COLO668 (cell line): ENCODE measurements at regions not wholly inside any gene's neighbourhood (a gene's known extent, or its start where the extent isn't known, plus 50 kb on each side); places are given as distances from the start of the nearest gene placed in this dataset.
"Not testable (repeated sequence)": the region's sequence is repeated elsewhere in the genome, so short reads cannot be mapped to it uniquely, and the experiment has no call there.

Source experiments
- DNase-seq: peaks from one replicate; lab custom pipeline; 2025; ENCODE audit not compliant: unreplicated experiment; lab: John Stamatoyannopoulos, UW

DNA sequence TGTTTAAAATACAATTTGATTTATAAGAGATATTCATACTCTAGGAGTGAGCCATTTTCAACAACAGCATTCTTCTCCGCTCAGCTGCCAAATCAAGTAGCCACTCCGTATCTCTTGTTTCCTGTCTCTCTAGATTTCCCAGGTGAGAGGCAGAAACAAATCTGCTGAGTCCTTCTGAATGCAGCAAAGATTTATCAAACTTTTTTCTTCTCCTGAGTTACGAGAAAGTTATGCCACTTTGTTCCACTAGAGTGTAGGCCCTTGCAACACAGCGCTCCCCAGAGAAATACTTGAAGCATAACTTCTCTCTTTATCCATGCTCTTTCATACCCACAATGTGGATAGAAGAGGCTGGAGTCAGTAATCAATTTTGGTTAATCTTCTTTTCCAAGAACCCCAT is 1960.8 kb downstream of the OLFM4 start:
- no peak for DNase-seq

- no peak for DNase-seq
Observed at GRCh38 chr13:54999399-54999907, 1970.8 kb downstream of the OLFM4 start.

- DNase-seq, result no peak
Observed at GRCh38 chr13:55000043-55000442, 1971.4 kb downstream of the OLFM4 start.

DNA sequence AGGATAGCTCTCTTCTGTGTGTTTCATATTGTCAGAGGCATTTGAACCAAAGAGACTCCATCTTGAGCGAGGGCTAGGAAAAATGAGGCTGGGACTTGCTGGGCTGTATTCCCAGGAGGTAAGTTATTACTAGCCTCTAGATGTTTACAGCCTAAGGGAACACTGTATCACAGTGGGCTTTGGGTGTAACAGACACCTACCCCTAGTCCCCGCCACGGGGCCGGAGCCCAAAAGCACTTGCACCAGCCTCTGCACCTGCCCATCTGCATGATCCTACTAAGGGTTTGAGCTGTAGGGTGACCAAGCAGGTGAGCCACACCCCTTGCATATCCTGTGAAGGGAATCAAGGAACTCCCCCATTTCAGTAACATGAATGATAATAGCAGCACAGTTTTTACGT is 1972.2 kb downstream of the OLFM4 start:
- DNase-seq, result no peak

- no peak for DNase-seq
Observed at GRCh38 chr13:55001881-55002280, 1973.3 kb downstream of the OLFM4 start.

DNA sequence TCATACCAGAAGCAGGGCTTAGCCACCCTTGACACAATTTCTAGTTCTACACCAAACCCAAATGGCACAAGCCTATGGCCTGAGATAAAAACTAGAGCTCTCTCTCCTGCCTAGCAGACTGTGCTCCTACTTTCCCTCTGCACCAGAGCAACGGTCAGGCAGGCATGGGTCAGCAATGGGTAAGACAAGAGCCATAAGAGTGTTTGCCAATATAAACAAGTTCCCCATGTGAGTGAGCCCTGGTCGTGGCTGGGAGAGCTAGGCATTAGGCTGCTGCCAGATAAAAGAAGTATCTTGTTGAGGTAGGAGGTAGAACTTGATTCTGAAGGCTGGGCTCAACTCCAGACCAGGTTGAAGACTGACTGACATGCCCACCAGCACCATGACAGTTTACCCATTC is 1979.1 kb downstream of the OLFM4 start:
- DNase-seq, result no peak

DNA sequence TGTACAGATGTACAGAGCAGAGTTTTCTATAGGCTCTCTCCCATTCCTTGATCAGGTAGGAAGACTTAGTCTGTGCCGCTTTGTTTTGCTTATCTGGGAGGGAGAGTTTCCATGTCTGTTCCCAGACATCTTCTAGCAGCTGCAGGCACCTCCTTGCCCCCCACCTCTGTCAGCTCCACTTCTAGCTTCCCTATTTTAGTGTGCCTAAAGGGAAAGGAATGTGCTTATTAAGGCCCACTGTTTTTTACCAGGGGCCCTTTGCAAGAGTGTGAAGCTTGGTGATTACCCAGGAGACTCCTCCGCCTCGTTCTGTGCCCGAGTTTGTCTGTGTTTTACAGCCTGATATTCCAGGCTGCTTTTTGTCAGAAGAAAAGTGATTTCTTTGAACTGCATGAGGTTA is 1984.4 kb downstream of the OLFM4 start:
- DNase-seq, result no peak

GRCh38 chr13:55029280-55029679 is 2000.7 kb downstream of the OLFM4 start:
- DNase-seq, result no peak

DNA sequence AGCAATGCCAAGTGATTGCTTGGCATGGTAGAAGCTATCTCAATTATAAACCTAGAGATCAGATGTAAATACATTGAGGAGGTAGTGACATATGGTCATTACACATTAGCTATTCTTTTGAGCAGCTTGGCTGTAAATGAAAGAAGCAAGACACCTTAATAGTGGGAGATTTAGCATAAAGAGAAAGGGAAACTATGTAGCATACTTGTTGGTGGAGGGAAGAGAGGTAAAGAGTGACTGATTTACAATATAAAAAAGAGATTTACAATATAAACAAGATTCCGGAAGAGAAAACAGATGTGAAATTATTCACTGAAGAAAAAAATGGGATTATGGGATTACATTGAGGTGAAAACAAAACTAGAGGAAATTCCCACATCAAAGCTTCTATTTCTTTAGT is 2009.6 kb downstream of the OLFM4 start:
- DNase-seq, result no peak

GRCh38 chr13:55053891-55054550 is 2025.4 kb downstream of the OLFM4 start:
- not testable (repeated sequence) for DNase-seq

- DNase-seq, result peak; percentile 59
Observed at GRCh38 chr13:55055666-55056065, 2027.1 kb downstream of the OLFM4 start.

- DNase-seq, result no peak
Observed at GRCh38 chr13:55062662-55063061, 2034.0 kb downstream of the OLFM4 start.

GRCh38 chr13:55067946-55068345 is 2039.3 kb downstream of the OLFM4 start:
- DNase-seq, result no peak

DNA sequence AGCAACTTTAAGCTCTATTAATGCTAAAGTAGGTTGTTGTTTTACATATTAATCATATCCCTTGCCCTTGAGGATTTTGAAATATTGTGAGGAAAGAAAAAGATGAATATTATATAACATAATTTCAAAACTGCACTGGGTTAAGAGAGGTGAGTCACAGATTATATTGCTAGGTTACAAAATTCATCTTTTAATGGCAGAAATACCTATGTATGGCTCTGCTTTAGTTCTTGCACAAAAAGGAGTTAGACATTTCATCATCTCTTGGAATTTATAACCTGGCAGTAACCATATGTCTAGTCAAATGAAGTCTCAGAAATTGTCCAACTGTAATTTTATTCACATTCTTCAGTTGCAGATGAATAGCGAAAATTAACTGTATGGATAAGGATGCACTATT is 2041.1 kb downstream of the OLFM4 start:
- no peak for DNase-seq

GRCh38 chr13:55073000-55073399 is 2044.4 kb downstream of the OLFM4 start:
- no peak for DNase-seq

DNA sequence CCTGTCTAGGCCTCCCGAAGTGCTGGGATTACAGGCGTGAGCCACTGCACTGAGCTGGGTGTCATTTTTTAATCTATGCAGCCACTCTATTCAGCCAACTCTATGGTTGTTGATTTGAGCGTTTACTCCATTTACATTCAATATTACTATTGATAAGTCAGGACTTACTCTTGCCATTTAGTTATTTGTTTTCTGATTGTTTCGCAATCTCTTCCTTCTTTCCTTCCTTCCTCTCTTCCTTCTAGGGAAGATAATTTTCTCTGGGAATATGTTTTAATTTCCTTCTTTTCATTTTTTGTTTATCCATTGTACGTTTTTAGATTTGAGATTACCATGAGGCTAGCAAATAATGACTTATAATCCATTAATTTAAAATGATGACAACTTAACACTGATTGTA is 2056.0 kb downstream of the OLFM4 start:
- DNase-seq, result no peak

- no peak for DNase-seq
Observed at GRCh38 chr13:55087085-55087484, 2053.6 kb upstream of the PRR20A start.

DNA sequence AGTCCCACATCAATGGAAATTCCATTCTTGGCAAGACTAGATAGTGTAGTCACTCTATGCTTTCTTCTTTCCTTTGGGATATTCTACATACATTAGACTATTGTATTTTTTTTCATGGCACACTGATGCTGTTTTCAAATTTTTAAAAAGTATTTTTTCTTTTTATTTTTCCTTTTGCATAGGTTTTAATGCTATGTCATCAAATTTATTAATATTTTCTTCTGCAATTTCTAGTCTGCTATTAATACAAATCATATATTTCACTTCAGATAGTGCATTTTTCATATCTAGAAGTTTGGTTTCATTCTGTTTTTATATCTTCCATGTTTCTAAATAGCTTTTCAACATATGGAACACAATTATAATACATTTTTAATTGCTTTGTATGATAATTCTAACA is 2050.1 kb upstream of the PRR20A start:
- DNase-seq, result no peak

DNA sequence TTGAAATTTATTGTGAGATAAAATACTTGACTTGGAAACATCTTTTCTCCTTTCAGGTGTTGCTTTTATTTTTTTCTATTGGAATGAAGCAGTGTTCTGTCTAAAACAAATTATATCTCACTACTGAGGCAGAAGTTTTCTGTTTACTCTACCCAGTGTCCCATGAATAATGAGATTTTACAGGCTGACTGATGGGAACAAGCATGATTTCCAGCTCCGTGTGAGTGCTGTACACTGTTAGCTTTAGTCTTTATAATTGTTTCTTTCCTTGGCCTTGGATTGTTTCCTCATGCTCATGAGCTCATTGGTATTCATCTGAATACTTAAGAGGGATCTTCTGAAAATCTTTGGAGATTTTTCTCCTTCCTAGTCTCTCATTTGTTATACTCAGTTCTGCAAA is 2049.5 kb upstream of the PRR20A start:
- DNase-seq, result no peak

DNA sequence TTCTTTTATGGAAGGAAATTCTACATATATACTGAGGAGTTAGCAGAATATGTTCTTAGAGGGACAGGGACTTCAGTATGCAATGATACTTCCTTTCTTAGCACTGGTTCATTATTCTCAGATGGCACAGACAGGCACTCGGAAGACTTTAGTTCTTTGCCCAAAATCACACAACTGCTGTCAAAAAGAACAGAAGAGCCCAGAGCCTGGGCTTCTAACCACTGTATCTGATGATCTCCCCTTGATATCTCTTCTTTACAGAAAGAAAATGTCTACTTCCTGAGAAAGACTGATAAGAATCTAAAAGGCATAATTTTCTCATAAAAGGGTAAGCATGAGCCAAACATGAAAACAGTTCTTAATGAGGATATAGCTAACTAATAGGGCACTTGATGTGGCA is 2034.2 kb upstream of the PRR20A start:
- DNase-seq, result no peak

DNA sequence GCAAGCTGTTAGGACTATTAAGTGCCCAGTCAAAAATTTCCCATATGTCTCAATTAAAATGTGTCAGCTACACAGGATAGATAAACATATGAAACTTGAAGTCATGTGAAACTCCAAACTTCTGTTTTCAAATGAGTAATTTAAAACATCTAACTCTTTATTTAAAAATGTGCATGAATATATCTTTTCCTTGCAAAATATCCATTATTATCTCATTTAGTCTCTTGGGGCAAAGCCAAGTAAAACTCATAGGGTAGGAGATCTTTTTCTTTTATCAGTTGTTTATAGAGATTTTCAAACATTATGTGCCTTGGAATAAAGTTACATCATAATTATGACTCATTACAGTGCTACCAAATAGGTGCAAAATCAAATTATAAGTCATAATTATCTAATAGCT is 2020.1 kb upstream of the PRR20A start:
- DNase-seq, result no peak

GRCh38 chr13:55155046-55155445 is 1985.7 kb upstream of the PRR20A start:
- DNase-seq, result peak; percentile 20

DNA sequence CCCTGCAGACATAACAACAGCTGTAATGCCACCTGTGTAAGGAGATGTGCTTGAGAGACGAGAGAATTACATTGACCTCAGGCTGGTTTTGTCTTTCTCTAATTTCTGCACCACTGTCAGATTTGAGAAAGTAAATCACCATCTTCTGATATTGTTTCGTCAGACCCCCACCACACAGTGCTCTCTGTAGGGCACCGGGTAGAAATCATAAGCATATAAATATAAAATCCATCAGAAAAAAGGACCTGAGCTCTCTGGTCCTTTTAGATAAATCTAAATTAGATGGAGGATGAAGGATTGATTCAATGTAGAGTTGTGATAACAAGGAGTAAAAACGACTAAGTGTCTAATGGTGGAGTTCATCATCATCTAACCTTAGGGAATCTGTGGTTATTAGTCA is 1981.0 kb upstream of the PRR20A start:
- DNase-seq, result no peak
